GM19455 (cell line): ENCODE measurements at regions not wholly inside any gene's neighbourhood (a gene's known extent, or its start where the extent isn't known, plus 50 kb on each side); places are given as distances from the start of the nearest gene placed in this dataset.

Experiments used
- ATAC-seq: cut with Tn5 transposase; IDR thresholded peaks from one replicate; pipeline ENCODE4 v1.9.1; 2021; ENCODE audit not compliant: unreplicated experiment

- no peak for ATAC-seq
Measured at GRCh38 chr4:112889619-112890527, 159.6 kb upstream of the ANK2 start.

GRCh38 chr4:112894480-112894879, 155.0 kb upstream of the ANK2 start:
- ATAC-seq: no peak

DNA sequence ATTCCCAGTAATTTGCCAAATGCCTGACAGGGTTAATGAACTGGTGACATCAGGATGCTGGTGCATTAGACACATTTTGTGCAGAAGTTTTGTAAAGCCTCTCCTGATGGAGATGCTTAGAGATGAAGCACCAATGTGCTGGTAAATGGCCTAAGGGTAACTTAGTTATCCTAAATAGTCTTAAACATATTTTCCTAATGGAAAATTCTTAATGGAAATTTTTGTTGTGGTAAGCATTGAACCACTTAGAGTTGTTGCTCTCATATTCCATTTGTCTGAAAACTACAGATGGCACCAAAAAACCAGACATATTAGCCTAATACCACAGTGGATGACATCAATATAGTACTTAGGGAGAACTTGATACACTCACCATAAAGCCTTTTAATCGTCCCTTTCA, 154.5 kb upstream of the ANK2 start:
- no peak for ATAC-seq

- ATAC-seq: no peak
Measured at GRCh38 chr4:112895811-112896608, 153.4 kb upstream of the ANK2 start.

DNA sequence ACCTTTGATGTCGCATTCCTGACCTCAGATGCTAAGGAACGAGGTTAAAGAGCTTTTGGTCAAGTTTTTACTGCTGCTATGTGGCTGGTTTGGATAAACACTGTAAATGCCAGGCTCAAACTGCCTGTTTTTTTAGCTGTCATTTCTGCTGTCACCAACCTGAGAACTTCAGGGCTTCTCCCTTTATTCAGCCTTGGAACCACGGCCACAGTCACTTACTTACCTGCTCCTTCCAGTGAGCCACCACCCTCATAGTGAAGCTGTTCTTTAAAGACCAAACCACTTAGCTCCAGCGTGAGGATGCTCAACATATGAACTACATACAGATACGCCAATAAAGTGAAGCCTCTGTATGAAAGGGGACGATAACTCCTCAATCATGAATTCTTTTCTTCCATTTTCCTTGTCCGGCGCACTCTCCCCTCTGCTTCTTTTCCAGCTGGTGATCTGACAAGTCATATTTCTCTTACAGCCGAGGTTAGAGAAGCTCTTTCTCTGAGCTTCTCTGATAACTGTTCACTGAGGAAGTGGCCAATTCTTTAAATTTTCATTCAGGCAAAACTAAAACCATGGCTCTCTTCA, 152.8 kb upstream of the ANK2 start:
- ATAC-seq: no peak

GRCh38 chr4:112897543-112897942, 151.9 kb upstream of the ANK2 start:
- ATAC-seq: no peak

DNA sequence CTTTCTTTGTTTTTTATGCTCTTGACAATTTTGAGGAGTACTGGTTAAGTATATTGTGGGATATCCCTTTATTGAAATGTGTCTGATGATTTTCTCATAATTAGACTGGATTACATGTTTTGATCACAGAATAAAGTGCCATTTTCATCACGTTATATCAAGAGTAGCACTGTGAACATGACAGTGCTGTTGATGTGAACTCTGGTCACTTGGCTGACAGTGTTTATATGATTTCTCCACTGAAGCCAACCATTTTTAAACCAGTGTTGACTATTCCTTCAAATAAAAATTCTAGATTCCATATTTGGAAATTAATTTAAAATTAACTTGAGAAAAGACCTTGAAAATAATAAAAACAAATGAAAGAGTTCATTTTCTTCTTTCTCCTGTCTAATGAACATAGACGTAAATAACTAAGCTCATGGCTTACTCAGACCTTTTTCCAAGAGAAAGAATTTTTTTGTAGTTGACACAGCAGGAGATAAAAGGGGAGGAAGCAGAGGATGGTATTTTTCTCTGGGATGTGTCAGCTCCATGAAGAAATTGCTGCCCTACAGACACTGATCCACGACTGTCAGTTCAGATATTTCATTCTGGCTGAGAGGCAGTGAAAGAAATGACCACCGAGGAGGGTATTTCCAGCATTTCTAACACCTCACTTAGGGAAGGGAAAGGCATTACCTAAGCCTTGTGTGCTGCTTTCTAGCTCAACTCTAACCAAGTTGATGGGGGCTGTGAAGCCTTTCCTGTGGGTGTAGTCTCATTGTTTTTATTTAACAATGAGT, 150.9 kb upstream of the ANK2 start:
- ATAC-seq: no peak

DNA sequence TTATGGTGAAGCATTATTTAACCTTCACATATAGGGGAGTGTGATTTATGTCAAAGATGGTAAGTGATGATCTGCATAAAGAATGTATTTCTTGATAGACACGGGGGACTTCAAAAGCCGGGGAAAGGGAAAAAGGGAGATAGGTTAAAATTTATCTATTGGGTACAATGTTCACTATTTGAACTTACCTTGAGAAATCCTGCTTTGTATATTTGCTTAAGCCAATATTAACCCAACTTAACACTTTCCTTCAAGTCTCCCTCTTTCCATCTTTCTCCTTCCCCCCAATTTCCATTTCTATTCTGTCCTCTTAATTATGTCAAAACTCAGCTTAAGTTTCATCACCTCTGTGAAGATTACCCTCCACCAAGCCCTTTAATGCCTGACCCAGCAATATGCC, 149.0 kb upstream of the ANK2 start:
- ATAC-seq: no peak

DNA sequence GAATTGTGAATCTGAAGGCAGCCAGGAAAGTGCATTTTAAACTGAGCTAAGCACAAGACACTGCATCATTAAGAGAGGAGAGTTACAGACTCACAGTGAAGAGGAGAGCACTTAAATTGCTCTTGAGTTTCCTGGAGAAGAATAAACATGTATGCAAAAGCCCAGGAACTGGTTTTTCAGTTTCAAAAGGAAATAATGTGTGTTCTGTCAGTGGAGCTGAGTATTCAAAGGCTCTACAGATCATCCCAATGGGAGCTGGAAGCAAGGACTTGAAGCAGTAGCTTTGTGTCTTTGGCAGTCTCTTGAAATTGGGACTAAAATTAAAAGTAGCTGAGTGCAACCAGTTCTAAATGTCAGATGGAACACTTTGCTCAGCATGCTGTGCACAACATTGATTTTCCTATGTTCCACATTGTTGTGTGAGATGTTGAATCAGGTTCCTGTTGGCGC, 147.5 kb upstream of the ANK2 start:
- ATAC-seq: no peak

- no peak for ATAC-seq
Measured at GRCh38 chr4:112905728-112906127, 143.7 kb upstream of the ANK2 start.

DNA sequence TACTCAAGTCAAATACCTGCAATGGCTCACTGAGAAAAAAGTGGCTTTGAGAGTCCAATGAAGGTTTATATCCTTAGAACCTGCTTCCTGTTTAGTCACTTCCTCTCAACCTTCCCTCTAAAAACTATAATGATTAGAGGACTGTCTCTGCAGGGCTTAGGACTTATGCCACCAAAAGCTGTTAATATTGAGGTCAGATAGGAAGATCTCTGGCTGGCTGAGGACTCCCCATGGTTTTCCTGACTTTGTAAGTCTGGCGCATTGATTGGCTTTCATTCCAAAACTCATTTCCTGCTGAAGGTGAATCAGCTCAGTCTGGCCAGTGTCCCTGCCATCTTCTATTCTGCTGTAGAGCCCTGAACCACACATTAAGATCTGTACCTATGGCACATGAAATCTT, 140.9 kb upstream of the ANK2 start:
- ATAC-seq: no peak

GRCh38 chr4:112910109-112910736, 139.2 kb upstream of the ANK2 start:
- ATAC-seq: no peak

DNA sequence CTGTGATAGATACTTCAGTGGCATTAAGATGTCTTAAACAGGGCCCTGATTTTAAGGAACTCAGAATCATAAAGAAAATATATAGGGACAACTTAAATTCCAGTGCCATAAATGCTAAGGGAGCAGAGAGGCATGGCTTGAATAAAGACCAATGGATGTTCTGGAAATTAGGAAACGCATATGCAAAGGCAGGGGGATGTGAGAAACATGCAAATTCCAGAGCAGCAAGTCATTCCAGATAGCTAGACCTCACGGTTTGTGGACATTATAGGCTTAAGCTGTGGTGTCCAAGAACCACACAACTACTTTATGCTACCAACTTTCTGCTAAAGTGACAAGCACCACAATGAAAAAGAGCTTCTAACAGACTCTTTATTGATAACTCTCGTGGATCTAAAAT, 132.6 kb upstream of the ANK2 start:
- no peak for ATAC-seq

- ATAC-seq: no peak
Measured at GRCh38 chr4:112923516-112923915, 125.9 kb upstream of the ANK2 start.

DNA sequence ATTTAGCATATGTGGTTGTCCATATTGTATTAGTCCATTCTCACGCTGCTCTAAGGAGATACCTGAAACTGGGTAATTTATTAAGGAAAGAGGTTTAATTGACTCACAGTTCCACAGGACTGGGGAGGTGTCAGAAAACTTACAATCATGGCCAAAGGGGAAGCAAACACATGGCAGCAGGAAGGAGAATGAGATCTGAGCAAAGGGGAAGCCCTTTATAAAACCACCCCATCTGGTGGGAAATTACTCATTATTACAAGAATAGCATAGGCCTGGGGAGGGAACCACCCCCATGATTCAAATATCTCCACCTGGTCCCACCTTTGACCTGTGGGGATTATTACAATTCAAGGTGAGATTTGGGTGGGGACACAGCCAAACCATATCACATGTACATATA, 122.6 kb upstream of the ANK2 start:
- ATAC-seq: no peak

- no peak for ATAC-seq
Measured at GRCh38 chr4:112927544-112927943, 121.9 kb upstream of the ANK2 start.

DNA sequence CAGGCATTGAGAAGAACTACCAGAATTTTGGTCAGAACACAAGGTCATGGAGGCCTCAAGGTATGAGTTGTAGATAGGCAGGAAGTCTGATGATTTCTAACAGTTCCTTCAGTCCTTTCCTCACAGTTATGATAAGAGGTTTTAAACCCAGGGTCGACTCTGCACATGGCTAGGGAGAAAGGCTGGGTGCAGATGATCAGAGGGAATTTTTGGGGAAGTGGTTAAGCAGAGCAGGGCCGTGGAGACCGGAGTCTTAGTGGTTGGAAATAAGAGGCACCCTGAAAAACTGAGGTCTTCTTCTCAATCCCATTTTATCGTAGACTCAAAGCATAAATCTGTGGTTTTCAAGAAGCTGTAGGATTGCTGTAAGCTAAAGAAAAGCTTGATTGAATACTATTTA, 118.5 kb upstream of the ANK2 start:
- no peak for ATAC-seq

- ATAC-seq: no peak
Measured at GRCh38 chr4:112933790-112934189, 115.7 kb upstream of the ANK2 start.

GRCh38 chr4:112938461-112939058, 110.9 kb upstream of the ANK2 start:
- ATAC-seq: no peak

GRCh38 chr4:112939901-112940300, 109.6 kb upstream of the ANK2 start:
- no peak for ATAC-seq
